HepG2 (cell line): ENCODE measurements at regions not wholly inside any gene's neighbourhood (a gene's known extent, or its start where the extent isn't known, plus 50 kb on each side); places are given as distances from the start of the nearest gene placed in this dataset.
"Not testable (repeated sequence)": the region's sequence is repeated elsewhere in the genome, so short reads cannot be mapped to it uniquely, and the experiment has no call there.

Experiments
- ATF1 ChIP-seq: IDR thresholded peaks from 2 replicates; pipeline ENCODE4 v1.6.1; 2016; ENCODE audit warnings: mild to moderate bottlenecking, control low read depth
- BRD4 ChIP-seq: sonication (generic); formaldehyde crosslinking; IDR thresholded peaks from 2 replicates; pipeline ENCODE4 v1.4.0; 2020; ENCODE audit warnings: missing genetic modification reagents
- CREB1 ChIP-seq, 2 experiments: fragments of 450-650 bp in 1 of 2; IDR thresholded peaks; 2 replicates each; pipeline ENCODE4 v1.6.1; 2016 to 2017; ENCODE audit warnings: control low read depth in 1 of 2, mild to moderate bottlenecking in 1 of 2, missing compliant biosample characterization in 1 of 2, missing genetic modification characterization in 1 of 2
- E2F1 ChIP-seq: sonication (generic); formaldehyde crosslinking; IDR thresholded peaks from 2 replicates; pipeline ENCODE4 v1.5.0; 2020; ENCODE audit warnings: missing genetic modification reagents
- GRHL1 ChIP-seq: sonication (generic); formaldehyde crosslinking; conservative IDR thresholded peaks from 2 replicates; pipeline ENCODE4 v1.8.0; 2022; ENCODE audit warnings: missing genetic modification reagents
- HHEX ChIP-seq: IDR thresholded peaks from 2 replicates; pipeline ENCODE4 v1.6.1; 2016; ENCODE audit warnings: control low read depth
- HMGXB4 ChIP-seq, 2 experiments: sonication (generic) in 1 of 2; formaldehyde crosslinking in 1 of 2; IDR thresholded peaks; 2 replicates each; pipeline versions ENCODE4 v1.4.0 to v1.6.1; 2018 to 2020; ENCODE audit warnings: missing genetic modification reagents in 2 of 2, borderline replicate concordance in 1 of 2, low read depth in 1 of 2, mild to moderate bottlenecking in 1 of 2, missing biosample characterization in 1 of 2
- TAF1 ChIP-seq: sonication (generic); formaldehyde crosslinking; IDR thresholded peaks from 2 replicates; pipeline ENCODE4 v1.4.0; 2020; ENCODE audit warnings: missing genetic modification reagents
- TCF7L2 ChIP-seq: IDR thresholded peaks from 2 replicates; pipeline ENCODE4 v1.6.1; 2011; ENCODE audit warnings: mild to moderate bottlenecking, low read depth, low read length, moderate library complexity

GRCh38 chr7:76963061-76963460 lies 69.1 kb downstream of the SPDYE17 start:
- TF ChIP-seq TAF1; E2F1 (CRISPR knock-in tag); TCF7L2; HHEX (CRISPR knock-in tag); GRHL1 (CRISPR knock-in tag); BRD4 (CRISPR knock-in tag); ATF1; CREB1 (IDR thresholded peaks at IDR 0.05); CREB1 (CRISPR knock-in tag; IDR thresholded peaks at IDR 0.05); HMGXB4 (CRISPR knock-in tag; IDR thresholded peaks at IDR 0.05; ENCODE audit: borderline replicate concordance in 1 of 2, low read depth in 1 of 2): not testable (repeated sequence)
